ENCODE measurements at regions not wholly inside any gene's neighbourhood (a gene's known extent, or its start where the extent isn't known, plus 50 kb on each side); places are given as distances from the start of the nearest gene placed in this dataset.

DNA sequence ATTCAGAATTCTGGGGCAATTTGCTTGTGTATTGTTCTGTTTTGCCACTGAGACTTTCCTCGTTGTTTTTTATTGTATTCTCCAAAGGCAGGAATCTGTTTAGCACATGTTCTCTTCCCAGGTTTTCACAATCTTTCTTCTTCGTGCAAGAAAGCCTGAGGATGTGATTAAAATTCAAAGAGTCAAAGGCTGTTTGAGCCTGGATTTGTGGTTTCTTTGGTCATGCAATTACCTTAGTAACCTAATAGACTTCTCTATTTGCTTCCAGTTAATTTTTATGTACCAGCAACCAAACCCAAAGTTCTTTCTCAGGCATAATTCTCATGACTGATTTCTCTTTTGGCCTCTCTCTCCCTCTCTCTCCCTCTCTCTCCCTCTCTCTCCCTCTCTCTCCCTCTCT is 1420.1 kb upstream of the TENM3 start:
- TF ChIP-seq, protein P1, sequence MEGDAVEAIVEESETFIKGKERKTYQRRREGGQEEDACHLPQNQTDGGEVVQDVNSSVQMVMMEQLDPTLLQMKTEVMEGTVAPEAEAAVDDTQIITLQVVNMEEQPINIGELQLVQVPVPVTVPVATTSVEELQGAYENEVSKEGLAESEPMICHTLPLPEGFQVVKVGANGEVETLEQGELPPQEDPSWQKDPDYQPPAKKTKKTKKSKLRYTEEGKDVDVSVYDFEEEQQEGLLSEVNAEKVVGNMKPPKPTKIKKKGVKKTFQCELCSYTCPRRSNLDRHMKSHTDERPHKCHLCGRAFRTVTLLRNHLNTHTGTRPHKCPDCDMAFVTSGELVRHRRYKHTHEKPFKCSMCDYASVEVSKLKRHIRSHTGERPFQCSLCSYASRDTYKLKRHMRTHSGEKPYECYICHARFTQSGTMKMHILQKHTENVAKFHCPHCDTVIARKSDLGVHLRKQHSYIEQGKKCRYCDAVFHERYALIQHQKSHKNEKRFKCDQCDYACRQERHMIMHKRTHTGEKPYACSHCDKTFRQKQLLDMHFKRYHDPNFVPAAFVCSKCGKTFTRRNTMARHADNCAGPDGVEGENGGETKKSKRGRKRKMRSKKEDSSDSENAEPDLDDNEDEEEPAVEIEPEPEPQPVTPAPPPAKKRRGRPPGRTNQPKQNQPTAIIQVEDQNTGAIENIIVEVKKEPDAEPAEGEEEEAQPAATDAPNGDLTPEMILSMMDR (IDR thresholded peaks at IDR 0.05), result no peak
- no peak for TF ChIP-seq POLR2A (IDR thresholded peaks at IDR 0.05)

Data from heart left ventricle (tissue), 13 donors.